ENCODE measurements at regions not wholly inside any gene's neighbourhood (a gene's known extent, or its start where the extent isn't known, plus 50 kb on each side); places are given as distances from the start of the nearest gene placed in this dataset.

- Histone ChIP-seq H3K4ac (ENCODE audit: low read depth, low read length) (no peak overlapping the region), H3K4me3 (ENCODE audit: low read length) (no peak overlapping the region), H3K4me2 (ENCODE audit: low read length) (no peak overlapping the region), H3K27ac (ENCODE audit: low read depth, low read length) (no peak overlapping the region), H2BK120ac (ENCODE audit: low read depth, low read length) (no peak overlapping the region), H3K36me3 (ENCODE audit: control insufficient read depth, insufficient read depth, low read length) (no peaks in the 10 kb centered on the region), H2AK5ac (ENCODE audit: low read length) (no peak overlapping the region), H3K79me1 (ENCODE audit: low read length) (no peaks in the 10 kb centered on the region), H4K5ac (ENCODE audit: low read length) (no peak overlapping the region), H3K23ac (ENCODE audit: low read length) (no peak overlapping the region), H3K27me3 (ENCODE audit: insufficient read depth, low read length, poor library complexity) (no peaks in the 10 kb centered on the region), H3K79me2 (ENCODE audit: control insufficient read depth, insufficient read depth, low read length) (no peaks in the 10 kb centered on the region), H3K9ac (ENCODE audit: low read length) (no peak overlapping the region), H3K56ac (ENCODE audit: low read length) (no peak overlapping the region), H3K4me1 (ENCODE audit: control insufficient read depth, low read depth, low read length) (no peaks in the 10 kb centered on the region), H2BK5ac (ENCODE audit: low read length) (no peak overlapping the region), H2BK15ac (replicated peaks; ENCODE audit: low read depth) (no peak overlapping the region), H3K18ac (ENCODE audit: low read length) (no peak overlapping the region), H4K8ac (ENCODE audit: low read depth, low read length) (no peak overlapping the region)
- DNase-seq, result no peak
- WGBS (ENCODE audit: extremely low coverage, insufficient coverage, low lambda C conversion rate), result no CpG with 5 or more reads among the region's 1 CpG
These were observed 120.2 kb upstream of the TNS3 start for GRCh38 chr7:47702080-47702479.

DNA sequence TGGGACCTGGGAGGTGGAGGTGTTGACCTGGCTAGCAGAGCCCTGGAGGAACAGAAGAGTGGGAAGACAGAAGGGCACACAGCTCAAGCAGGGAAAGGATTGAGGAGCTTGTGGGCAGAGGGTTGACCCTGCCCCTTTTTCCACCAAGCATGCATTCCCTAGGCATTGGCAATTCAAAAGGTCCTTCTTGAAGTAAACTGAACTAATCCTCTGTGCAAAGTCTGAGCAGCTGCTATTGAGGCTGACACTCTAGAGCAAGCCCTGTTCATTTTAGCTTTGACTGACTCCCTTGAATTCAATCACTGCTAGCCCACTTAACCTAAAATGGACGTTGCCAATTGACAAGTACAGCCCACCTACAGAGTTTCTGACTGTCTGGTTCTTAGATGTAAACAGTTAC is 116.5 kb upstream of the TNS3 start:
- Histone ChIP-seq H2AK5ac (ENCODE audit: low read length) (no peak overlapping the region), H2BK15ac (replicated peaks; ENCODE audit: low read depth) (no peak overlapping the region)
- WGBS (ENCODE audit: extremely low coverage, insufficient coverage, low lambda C conversion rate), result no CpG with 5 or more reads among the region's 1 CpG

DNA sequence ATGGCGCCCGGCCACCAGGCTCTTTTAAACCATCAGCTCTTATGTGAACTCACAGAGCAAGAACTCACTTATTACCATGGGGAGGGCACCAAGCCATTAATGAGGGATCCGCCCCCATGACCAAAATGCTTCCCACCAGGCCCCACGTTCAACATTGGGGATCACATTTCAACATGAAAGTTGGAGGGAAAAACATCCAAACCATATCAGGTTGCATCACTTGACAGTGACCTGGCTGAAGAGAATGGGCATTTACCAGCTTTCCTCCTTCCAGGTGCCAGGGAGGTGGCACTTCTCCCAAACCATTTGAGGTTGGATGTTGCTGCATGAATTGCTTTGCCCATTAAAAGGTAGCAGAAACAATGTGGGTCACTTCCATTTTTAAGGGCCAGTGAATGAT is 115.6 kb upstream of the TNS3 start:
- no peak overlapping the region for H2BK5ac ChIP-seq (ENCODE audit: low read length)
- no peaks in the 10 kb centered on the region for H3K79me1 ChIP-seq (ENCODE audit: low read length)
- no peaks in the 10 kb centered on the region for H3K79me2 ChIP-seq (ENCODE audit: control insufficient read depth, insufficient read depth, low read length)
- no peak overlapping the region for H3K4me3 ChIP-seq (ENCODE audit: low read length)
- no peak overlapping the region for H3K9ac ChIP-seq (ENCODE audit: low read length)
- H3K23ac ChIP-seq (ENCODE audit: low read length), result no peak overlapping the region
- H4K8ac ChIP-seq (ENCODE audit: low read depth, low read length), result no peak overlapping the region
- no peak overlapping the region for H2AK5ac ChIP-seq (ENCODE audit: low read length)
- H3K36me3 ChIP-seq (ENCODE audit: control insufficient read depth, insufficient read depth, low read length), result no peaks in the 10 kb centered on the region
- H3K27me3 ChIP-seq (ENCODE audit: insufficient read depth, low read length, poor library complexity), result no peaks in the 10 kb centered on the region
- H3K56ac ChIP-seq (ENCODE audit: low read length), result no peak overlapping the region
- WGBS (ENCODE audit: extremely low coverage, insufficient coverage, low lambda C conversion rate), result no CpG with 5 or more reads among the region's 4 CpGs
- H4K5ac ChIP-seq (ENCODE audit: low read length), result no peak overlapping the region
- H3K27ac ChIP-seq (ENCODE audit: low read depth, low read length), result no peak overlapping the region
- no peak overlapping the region for H2BK120ac ChIP-seq (ENCODE audit: low read depth, low read length)
- H3K4ac ChIP-seq (ENCODE audit: low read depth, low read length), result no peak overlapping the region
- no peak overlapping the region for H3K4me2 ChIP-seq (ENCODE audit: low read length)
- no peaks in the 10 kb centered on the region for H3K4me1 ChIP-seq (ENCODE audit: control insufficient read depth, low read depth, low read length)
- H2BK15ac ChIP-seq (replicated peaks; ENCODE audit: low read depth), result no peak overlapping the region
- no peak for DNase-seq
- no peak overlapping the region for H3K18ac ChIP-seq (ENCODE audit: low read length)

More for the DNA sequence above, 116.5 kb upstream of the TNS3 start:
- Histone ChIP-seq H3K56ac (ENCODE audit: low read length) (no peak overlapping the region), H2BK120ac (ENCODE audit: low read depth, low read length) (no peak overlapping the region), H3K27ac (ENCODE audit: low read depth, low read length) (no peak overlapping the region), H4K8ac (ENCODE audit: low read depth, low read length) (no peak overlapping the region), H3K18ac (ENCODE audit: low read length) (no peak overlapping the region), H3K36me3 (ENCODE audit: control insufficient read depth, insufficient read depth, low read length) (no peaks in the 10 kb centered on the region), H3K79me2 (ENCODE audit: control insufficient read depth, insufficient read depth, low read length) (no peaks in the 10 kb centered on the region), H3K79me1 (ENCODE audit: low read length) (no peaks in the 10 kb centered on the region), H3K23ac (ENCODE audit: low read length) (no peak overlapping the region), H3K4me3 (ENCODE audit: low read length) (no peak overlapping the region), H3K27me3 (ENCODE audit: insufficient read depth, low read length, poor library complexity) (no peaks in the 10 kb centered on the region), H4K5ac (ENCODE audit: low read length) (no peak overlapping the region), H3K4me1 (ENCODE audit: control insufficient read depth, low read depth, low read length) (no peaks in the 10 kb centered on the region), H3K9ac (ENCODE audit: low read length) (no peak overlapping the region), H3K4ac (ENCODE audit: low read depth, low read length) (no peak overlapping the region), H3K4me2 (ENCODE audit: low read length) (no peak overlapping the region), H2BK5ac (ENCODE audit: low read length) (no peak overlapping the region)
- no peak for DNase-seq

DNA sequence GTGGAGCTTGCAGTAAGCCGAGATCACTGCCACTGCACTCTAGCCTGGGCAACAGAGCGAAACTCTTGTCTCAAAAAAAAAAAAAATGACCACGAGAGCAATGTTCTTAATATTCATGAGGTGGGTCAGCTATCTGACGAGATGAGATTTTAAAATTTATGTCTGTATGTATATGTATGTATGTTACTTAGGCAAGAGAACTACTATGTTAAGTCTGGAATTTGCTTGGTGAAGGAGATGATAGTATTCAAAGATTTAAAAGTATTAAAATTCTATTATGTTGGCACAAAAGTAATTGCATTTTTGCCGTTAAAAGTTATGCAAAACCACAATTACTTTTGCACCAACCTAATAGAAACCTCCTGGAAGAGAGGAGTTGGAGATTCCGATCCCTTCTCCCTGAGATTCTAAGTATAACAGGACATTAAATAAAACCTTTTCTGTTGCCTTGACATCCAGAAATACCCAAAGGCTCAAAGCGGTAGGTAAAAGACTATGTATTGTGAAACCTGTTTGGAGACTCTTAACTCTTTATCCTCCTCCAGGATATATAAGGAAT is 114.3 kb upstream of the TNS3 start:
- Histone ChIP-seq H3K79me1 (ENCODE audit: low read length) (no peaks in the 10 kb centered on the region), H3K36me3 (ENCODE audit: control insufficient read depth, insufficient read depth, low read length) (no peaks in the 10 kb centered on the region), H3K56ac (ENCODE audit: low read length) (no peak overlapping the region), H3K27ac (ENCODE audit: low read depth, low read length) (no peak overlapping the region), H4K5ac (ENCODE audit: low read length) (no peak overlapping the region), H3K4ac (ENCODE audit: low read depth, low read length) (no peak overlapping the region), H3K9ac (ENCODE audit: low read length) (no peak overlapping the region), H3K79me2 (ENCODE audit: control insufficient read depth, insufficient read depth, low read length) (no peaks in the 10 kb centered on the region), H4K8ac (ENCODE audit: low read depth, low read length) (no peak overlapping the region), H2BK120ac (ENCODE audit: low read depth, low read length) (no peak overlapping the region), H3K18ac (ENCODE audit: low read length) (no peak overlapping the region), H3K23ac (ENCODE audit: low read length) (no peak overlapping the region), H3K4me1 (ENCODE audit: control insufficient read depth, low read depth, low read length) (no peaks in the 10 kb centered on the region), H3K4me3 (ENCODE audit: low read length) (no peak overlapping the region), H3K4me2 (ENCODE audit: low read length) (no peak overlapping the region), H3K27me3 (ENCODE audit: insufficient read depth, low read length, poor library complexity) (no peaks in the 10 kb centered on the region), H2BK5ac (ENCODE audit: low read length) (no peak overlapping the region), H2BK15ac (replicated peaks; ENCODE audit: low read depth) (no peak overlapping the region), H2AK5ac (ENCODE audit: low read length) (no peak overlapping the region)
- no peak for DNase-seq
- WGBS (ENCODE audit: extremely low coverage, insufficient coverage, low lambda C conversion rate), result no CpG with 5 or more reads among the region's 7 CpGs

GRCh38 chr7:47693216-47693615 is 111.3 kb upstream of the TNS3 start:
- no peak overlapping the region for H2AK5ac ChIP-seq (ENCODE audit: low read length)
- H2BK120ac ChIP-seq (ENCODE audit: low read depth, low read length), result no peak overlapping the region
- no CpG with 5 or more reads among the region's 4 CpGs for WGBS (ENCODE audit: extremely low coverage, insufficient coverage, low lambda C conversion rate)

GRCh38 chr7:47691988-47692387 is 110.1 kb upstream of the TNS3 start:
- H3K23ac ChIP-seq (ENCODE audit: low read length), result no peak overlapping the region
- H3K4ac ChIP-seq (ENCODE audit: low read depth, low read length), result no peak overlapping the region
- no peaks in the 10 kb centered on the region for H3K36me3 ChIP-seq (ENCODE audit: control insufficient read depth, insufficient read depth, low read length)
- no peaks in the 10 kb centered on the region for H3K79me2 ChIP-seq (ENCODE audit: control insufficient read depth, insufficient read depth, low read length)
- no peak overlapping the region for H2BK120ac ChIP-seq (ENCODE audit: low read depth, low read length)
- no peaks in the 10 kb centered on the region for H3K4me1 ChIP-seq (ENCODE audit: control insufficient read depth, low read depth, low read length)
- H2BK15ac ChIP-seq (replicated peaks; ENCODE audit: low read depth), result no peak overlapping the region
- H4K5ac ChIP-seq (ENCODE audit: low read length), result no peak overlapping the region
- H2BK5ac ChIP-seq (ENCODE audit: low read length), result no peak overlapping the region
- no peak overlapping the region for H3K4me2 ChIP-seq (ENCODE audit: low read length)
- no peak overlapping the region for H3K56ac ChIP-seq (ENCODE audit: low read length)
- H3K18ac ChIP-seq (ENCODE audit: low read length), result no peak overlapping the region
- DNase-seq, result no peak
- H3K9ac ChIP-seq (ENCODE audit: low read length), result no peak overlapping the region
- H4K8ac ChIP-seq (ENCODE audit: low read depth, low read length), result no peak overlapping the region
- H3K4me3 ChIP-seq (ENCODE audit: low read length), result no peak overlapping the region
- no peak overlapping the region for H2AK5ac ChIP-seq (ENCODE audit: low read length)
- no peak overlapping the region for H3K27ac ChIP-seq (ENCODE audit: low read depth, low read length)
- no peaks in the 10 kb centered on the region for H3K79me1 ChIP-seq (ENCODE audit: low read length)
- no peaks in the 10 kb centered on the region for H3K27me3 ChIP-seq (ENCODE audit: insufficient read depth, low read length, poor library complexity)

More at GRCh38 chr7:47693216-47693615, 111.3 kb upstream of the TNS3 start:
- H3K4ac ChIP-seq (ENCODE audit: low read depth, low read length), result no peak overlapping the region
- no peak overlapping the region for H3K27ac ChIP-seq (ENCODE audit: low read depth, low read length)
- no peak overlapping the region for H2BK5ac ChIP-seq (ENCODE audit: low read length)
- H3K79me1 ChIP-seq (ENCODE audit: low read length), result no peaks in the 10 kb centered on the region
- H3K4me1 ChIP-seq (ENCODE audit: control insufficient read depth, low read depth, low read length), result no peaks in the 10 kb centered on the region
- H4K5ac ChIP-seq (ENCODE audit: low read length), result no peak overlapping the region
- H3K79me2 ChIP-seq (ENCODE audit: control insufficient read depth, insufficient read depth, low read length), result no peaks in the 10 kb centered on the region
- H3K36me3 ChIP-seq (ENCODE audit: control insufficient read depth, insufficient read depth, low read length), result no peaks in the 10 kb centered on the region
- no peak overlapping the region for H4K8ac ChIP-seq (ENCODE audit: low read depth, low read length)
- H3K9ac ChIP-seq (ENCODE audit: low read length), result no peak overlapping the region
- H3K27me3 ChIP-seq (ENCODE audit: insufficient read depth, low read length, poor library complexity), result no peaks in the 10 kb centered on the region
- DNase-seq, result no peak
- no peak overlapping the region for H3K4me3 ChIP-seq (ENCODE audit: low read length)
- H3K18ac ChIP-seq (ENCODE audit: low read length), result no peak overlapping the region
- H2BK15ac ChIP-seq (replicated peaks; ENCODE audit: low read depth), result no peak overlapping the region
- H3K23ac ChIP-seq (ENCODE audit: low read length), result no peak overlapping the region
- H3K56ac ChIP-seq (ENCODE audit: low read length), result no peak overlapping the region
- H3K4me2 ChIP-seq (ENCODE audit: low read length), result no peak overlapping the region

Measured in mesendoderm (in vitro differentiated cells).